Peyer's patch (tissue), 4 donors: ENCODE measurements at regions not wholly inside any gene's neighbourhood (a gene's known extent, or its start where the extent isn't known, plus 50 kb on each side); places are given as distances from the start of the nearest gene placed in this dataset.

Experiments
- POLR2A ChIP-seq, 2 donors: fragments of 450-650 bp; IDR thresholded peaks; one replicate each; pipeline ENCODE4 v1.5.1; 2017; ENCODE audit warnings: antibody characterized with exemption in 2 of 2, mild to moderate bottlenecking in 2 of 2, moderate library complexity in 2 of 2
- TF ChIP-seq, protein P1 (sequence below), 6 experiments: fragments of 450-650 bp in 4 of 6; fragments of 200-600 bp in 2 of 6; sonication (generic) in 1 of 6; IDR thresholded peaks; one replicate each; pipeline ENCODE4 v1.5.1; 2017 to 2019; ENCODE audit warnings: antibody characterized with exemption in 6 of 6, mild to moderate bottlenecking in 3 of 6, moderate library complexity in 1 of 6

DNA sequence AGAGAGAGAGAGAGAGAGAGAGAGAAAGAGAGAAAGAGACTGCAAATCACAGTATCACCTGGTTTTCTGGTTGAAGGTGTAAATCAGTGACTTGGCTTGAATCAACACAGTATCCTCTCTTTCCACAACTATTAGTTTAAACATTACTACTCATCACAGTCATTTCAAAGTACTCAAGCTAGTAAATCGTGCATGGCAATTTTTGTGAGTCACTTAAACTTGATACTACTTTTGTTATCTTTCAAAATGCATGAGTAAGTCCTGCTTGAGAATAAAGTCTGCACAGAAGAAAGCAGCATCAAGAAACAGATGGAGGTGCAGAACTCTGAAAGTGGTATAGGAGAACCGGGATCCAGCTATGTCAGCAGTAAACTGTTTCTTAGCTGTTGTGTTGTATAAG lies 535.4 kb downstream of the CDH8 start:
- no peak for TF ChIP-seq POLR2A (IDR thresholded peaks at IDR 0.05)
- TF ChIP-seq, protein P1, sequence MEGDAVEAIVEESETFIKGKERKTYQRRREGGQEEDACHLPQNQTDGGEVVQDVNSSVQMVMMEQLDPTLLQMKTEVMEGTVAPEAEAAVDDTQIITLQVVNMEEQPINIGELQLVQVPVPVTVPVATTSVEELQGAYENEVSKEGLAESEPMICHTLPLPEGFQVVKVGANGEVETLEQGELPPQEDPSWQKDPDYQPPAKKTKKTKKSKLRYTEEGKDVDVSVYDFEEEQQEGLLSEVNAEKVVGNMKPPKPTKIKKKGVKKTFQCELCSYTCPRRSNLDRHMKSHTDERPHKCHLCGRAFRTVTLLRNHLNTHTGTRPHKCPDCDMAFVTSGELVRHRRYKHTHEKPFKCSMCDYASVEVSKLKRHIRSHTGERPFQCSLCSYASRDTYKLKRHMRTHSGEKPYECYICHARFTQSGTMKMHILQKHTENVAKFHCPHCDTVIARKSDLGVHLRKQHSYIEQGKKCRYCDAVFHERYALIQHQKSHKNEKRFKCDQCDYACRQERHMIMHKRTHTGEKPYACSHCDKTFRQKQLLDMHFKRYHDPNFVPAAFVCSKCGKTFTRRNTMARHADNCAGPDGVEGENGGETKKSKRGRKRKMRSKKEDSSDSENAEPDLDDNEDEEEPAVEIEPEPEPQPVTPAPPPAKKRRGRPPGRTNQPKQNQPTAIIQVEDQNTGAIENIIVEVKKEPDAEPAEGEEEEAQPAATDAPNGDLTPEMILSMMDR (IDR thresholded peaks at IDR 0.05) = no peak
